GM12875 (cell line): ENCODE measurements at regions not wholly inside any gene's neighbourhood (a gene's known extent, or its start where the extent isn't known, plus 50 kb on each side); places are given as distances from the start of the nearest gene placed in this dataset.

Experiments
- H3K4me3 ChIP-seq: one replicate; pipeline ENCODE4 v1.5.1; 2011; ENCODE audit warnings: low read depth, low read length, control low read depth
- TF ChIP-seq, protein P1 (sequence below): IDR thresholded peaks from 2 replicates; pipeline ENCODE4 v1.5.1; 2011; ENCODE audit warnings: low read depth, mild to moderate bottlenecking, control low read depth, inconsistent platforms, low read length, moderate library complexity, borderline replicate concordance; ENCODE audit not compliant: insufficient read depth

DNA sequence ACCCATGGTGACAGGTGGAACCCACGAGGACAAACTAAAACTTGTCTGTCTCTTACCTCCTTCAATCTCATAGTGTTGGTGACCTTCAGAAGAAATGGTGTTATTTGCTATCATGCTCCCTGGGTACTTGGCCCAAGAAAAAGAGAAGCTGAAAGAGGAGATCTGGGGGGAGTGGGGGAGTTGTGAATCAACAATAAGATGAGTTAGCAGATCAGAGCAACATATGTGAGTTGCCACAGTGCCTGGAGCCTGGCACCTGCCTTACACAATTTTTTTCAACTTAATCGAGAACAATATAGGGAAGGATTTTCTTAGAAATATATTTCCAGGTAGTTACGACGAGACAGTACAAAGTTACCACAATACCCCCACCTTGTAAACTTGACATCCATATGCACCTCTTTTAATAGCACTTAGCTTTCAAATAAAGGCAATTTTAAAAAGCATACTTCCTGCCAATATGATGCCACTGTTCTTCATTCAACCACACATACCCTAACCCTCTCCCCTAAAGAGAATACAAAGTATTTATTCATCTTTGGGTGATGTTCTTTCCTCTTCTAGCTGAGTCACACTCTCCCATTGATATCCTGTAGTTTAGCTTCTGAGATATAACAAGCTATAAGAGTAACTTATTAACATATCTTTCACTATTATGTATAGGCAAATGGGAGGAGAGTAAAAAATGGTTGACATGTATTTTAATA lies 424.1 kb upstream of the OR4E1 start:
- no peak overlapping the region for H3K4me3 ChIP-seq
- TF ChIP-seq, protein P1, sequence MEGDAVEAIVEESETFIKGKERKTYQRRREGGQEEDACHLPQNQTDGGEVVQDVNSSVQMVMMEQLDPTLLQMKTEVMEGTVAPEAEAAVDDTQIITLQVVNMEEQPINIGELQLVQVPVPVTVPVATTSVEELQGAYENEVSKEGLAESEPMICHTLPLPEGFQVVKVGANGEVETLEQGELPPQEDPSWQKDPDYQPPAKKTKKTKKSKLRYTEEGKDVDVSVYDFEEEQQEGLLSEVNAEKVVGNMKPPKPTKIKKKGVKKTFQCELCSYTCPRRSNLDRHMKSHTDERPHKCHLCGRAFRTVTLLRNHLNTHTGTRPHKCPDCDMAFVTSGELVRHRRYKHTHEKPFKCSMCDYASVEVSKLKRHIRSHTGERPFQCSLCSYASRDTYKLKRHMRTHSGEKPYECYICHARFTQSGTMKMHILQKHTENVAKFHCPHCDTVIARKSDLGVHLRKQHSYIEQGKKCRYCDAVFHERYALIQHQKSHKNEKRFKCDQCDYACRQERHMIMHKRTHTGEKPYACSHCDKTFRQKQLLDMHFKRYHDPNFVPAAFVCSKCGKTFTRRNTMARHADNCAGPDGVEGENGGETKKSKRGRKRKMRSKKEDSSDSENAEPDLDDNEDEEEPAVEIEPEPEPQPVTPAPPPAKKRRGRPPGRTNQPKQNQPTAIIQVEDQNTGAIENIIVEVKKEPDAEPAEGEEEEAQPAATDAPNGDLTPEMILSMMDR: no peak

DNA sequence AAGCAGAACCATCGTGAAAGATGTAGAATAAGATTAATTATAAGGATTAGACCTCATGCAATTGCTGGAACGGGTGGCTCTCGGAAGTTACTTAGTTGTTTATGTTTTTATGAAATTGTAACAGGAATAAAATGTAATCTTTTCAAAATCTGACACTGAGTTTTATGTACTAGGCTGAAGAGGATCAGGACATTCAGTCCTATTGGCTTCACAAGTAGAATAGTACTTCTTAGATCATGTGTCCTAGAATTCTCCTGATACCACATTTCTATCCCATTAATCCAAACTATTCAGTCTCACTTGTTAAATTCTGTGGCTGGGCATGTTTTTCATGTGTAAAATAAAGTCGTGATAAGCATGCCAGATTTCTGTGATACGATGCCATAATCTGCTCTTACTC lies 423.5 kb upstream of the OR4E1 start:
- H3K4me3 ChIP-seq: no peak overlapping the region
- TF ChIP-seq, protein P1: no peak

DNA sequence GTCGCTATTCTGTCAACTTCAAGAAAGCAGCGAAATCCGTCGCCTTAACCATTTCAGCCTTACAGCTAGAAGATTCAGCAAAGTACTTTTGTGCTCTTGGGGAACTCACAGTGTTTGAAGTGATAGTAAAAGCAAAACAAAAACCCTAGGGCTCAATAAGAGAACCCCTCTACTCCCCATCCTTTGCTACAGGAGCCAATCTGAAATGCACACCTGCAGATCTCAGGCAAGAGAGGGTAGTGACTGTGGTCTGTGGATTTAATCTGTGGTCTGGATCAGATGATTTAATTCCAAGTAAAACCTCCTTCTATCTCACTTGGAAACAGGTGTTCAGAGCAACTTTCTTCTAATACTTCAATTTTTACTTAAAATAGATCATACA lies 422.9 kb upstream of the OR4E1 start:
- no peak overlapping the region for H3K4me3 ChIP-seq
- TF ChIP-seq, protein P1: no peak

DNA sequence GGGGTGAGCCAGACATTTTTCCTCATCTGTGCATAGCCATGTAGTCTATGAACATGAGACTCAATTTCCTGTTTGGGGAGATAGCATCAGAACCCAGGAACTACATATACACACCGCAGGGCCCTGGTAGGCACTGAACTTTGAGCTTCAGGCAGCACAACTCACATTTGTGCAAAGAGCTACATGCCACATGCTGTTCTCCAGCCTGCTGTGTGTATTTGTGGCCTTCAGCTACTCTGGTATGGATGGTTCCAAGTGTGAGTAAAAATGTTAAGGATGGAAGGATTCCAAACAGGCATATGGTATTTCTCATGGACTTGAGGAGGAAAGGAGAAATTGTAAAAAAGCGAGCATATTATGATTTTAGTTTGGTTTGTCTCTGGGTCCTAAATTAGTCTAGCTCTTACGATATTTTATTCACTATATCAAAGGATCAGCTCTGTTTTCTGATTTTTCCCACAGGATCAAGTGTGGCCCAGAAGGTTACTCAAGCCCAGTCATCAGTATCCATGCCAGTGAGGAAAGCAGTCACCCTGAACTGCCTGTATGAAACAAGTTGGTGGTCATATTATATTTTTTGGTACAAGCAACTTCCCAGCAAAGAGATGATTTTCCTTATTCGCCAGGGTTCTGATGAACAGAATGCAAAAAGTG lies 422.4 kb upstream of the OR4E1 start:
- TF ChIP-seq, protein P1: no peak
- H3K4me3 ChIP-seq: no peak overlapping the region

DNA sequence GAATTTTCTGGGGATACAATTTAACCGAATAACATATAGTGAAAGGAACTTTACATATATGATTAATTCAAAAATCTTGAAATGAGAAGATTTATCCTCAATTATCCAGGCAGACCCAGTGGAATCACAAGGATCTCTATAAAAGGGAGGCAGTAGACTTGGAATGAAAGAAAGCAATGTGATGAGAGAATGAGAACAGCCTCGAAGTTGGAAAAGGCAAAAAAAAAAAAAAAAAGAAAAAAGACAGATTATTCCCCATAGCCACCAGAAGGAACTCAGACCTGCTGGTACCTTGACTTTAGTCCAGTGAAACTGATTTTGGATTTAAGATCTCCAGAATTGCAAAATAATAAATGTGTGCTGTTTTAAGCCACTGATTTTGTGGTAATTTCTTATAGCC lies 416.3 kb upstream of the OR4E1 start:
- H3K4me3 ChIP-seq: no peak overlapping the region
- TF ChIP-seq, protein P1: no peak

DNA sequence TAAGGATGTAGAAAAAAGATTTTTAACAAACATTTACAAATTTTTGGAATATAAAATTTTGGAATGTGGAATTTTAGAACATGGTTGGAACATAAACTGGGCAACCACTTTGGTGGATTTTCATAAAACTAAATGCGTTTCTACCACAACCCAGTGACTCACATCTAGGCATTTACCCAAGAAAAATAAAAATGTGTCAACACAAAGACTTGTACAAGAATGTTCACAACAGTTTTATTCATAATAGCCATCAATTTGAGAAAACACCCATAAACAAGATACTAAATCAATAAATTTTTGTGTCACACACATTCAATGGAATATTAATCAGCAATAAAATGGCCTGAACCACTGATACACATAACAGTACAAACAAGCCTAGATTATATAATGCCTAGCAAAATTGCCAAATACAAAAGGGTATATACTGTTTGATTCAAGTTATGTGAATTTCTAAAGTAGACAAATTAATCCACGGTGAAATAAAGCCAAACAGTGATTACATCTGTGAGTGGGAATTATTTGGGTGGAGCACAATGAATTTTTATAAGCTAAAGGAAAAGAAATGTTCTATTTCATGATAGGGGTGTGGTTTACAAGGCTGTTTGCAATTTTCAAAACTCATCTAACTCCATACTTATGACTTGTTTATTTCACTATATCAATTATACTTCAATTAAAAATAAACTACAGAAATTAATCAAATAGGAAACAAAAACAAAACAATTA lies 415.2 kb upstream of the OR4E1 start:
- TF ChIP-seq, protein P1: no peak

More for the DNA sequence above, 415.2 kb upstream of the OR4E1 start:
- H3K4me3 ChIP-seq: no peak overlapping the region
